ENCODE measurements at regions not wholly inside any gene's neighbourhood (a gene's known extent, or its start where the extent isn't known, plus 50 kb on each side); places are given as distances from the start of the nearest gene placed in this dataset.

- no CpG with 5 or more reads among the region's 5 CpGs for WGBS (ENCODE audit: extremely low coverage, insufficient read length, low lambda C conversion rate)
- Histone ChIP-seq H4K8ac (replicated peaks; ENCODE audit: insufficient read length, low read depth, low read length) (no peak overlapping the region), H3T11ph (ENCODE audit: low read length) (no peak overlapping the region), H4K20me1 (ENCODE audit: control insufficient read depth, insufficient read depth, insufficient read length) (no peaks in the 10 kb centered on the region), H4K5ac (ENCODE audit: insufficient read length, low read depth, low read length) (no peak overlapping the region), H3K79me2 (ENCODE audit: insufficient read depth, low read length) (no peaks in the 10 kb centered on the region), H3K18ac (ENCODE audit: insufficient read length, low read depth, low read length) (no peak overlapping the region), H3K27me3 (ENCODE audit: insufficient read depth, low read length) (no peaks in the 10 kb centered on the region), H2BK20ac (ENCODE audit: low read depth, low read length, poor library complexity, severe bottlenecking) (no peak overlapping the region), H3K79me1 (ENCODE audit: insufficient read depth, low read depth, low read length, poor library complexity, severe bottlenecking) (no peaks in the 10 kb centered on the region), H2BK15ac (ENCODE audit: low read depth, low read length) (no peak overlapping the region), H3K4me1 (ENCODE audit: insufficient read depth, low read length) (0 out of 2 replicates have a peak, but pooled peaks cover 3% of the 10 kb centered on the region), H3K9ac (ENCODE audit: extremely low read depth, insufficient read length, low read length) (no peak overlapping the region), H3K56ac (ENCODE audit: insufficient read length, low read depth, low read length) (no peak overlapping the region), H2AK5ac (ENCODE audit: insufficient read length, low read length) (no peak overlapping the region), H3K14ac (ENCODE audit: insufficient read depth, low read length) (no peak overlapping the region; the same call in 1 of the 2 replicates), H3K23me2 (ENCODE audit: insufficient read length, low read depth, low read length, poor library complexity, severe bottlenecking) (no peaks in the 10 kb centered on the region), H2BK120ac (ENCODE audit: low read depth, low read length, poor library complexity, severe bottlenecking) (no peak overlapping the region), H3K27ac (ENCODE audit: insufficient read length, low read depth, low read length) (no peak overlapping the region), H3K4me2 (ENCODE audit: insufficient read depth, insufficient read length, low read length) (no peak overlapping the region), H3K4ac (ENCODE audit: low read depth, low read length) (no peak overlapping the region), H2AFZ (ENCODE audit: low read length) (no peak overlapping the region), H4K91ac (ENCODE audit: insufficient read length, low read depth, low read length) (no peak overlapping the region), H3K23ac (ENCODE audit: insufficient read length, low read depth, low read length) (no peak overlapping the region), H2BK12ac (ENCODE audit: insufficient read length, low read depth, low read length) (no peak overlapping the region), H3K9me3 (ENCODE audit: control insufficient read depth, low read depth, low read length) (no peaks in the 10 kb centered on the region), H2BK5ac (ENCODE audit: insufficient read length, low read length) (no peak overlapping the region)
- H3K4me3 Mint-ChIP-seq = no peak overlapping the region
- no peak for DNase-seq
- H3K27me3 Mint-ChIP-seq (ENCODE audit: low read depth) = peaks cover 6% of the 10 kb centered on the region
- peaks cover 11 to 13% of the 10 kb centered on the region in 2 experiments for H3K4me1 Mint-ChIP-seq
- no peaks in the 10 kb centered on the region; a peak in 1 of 5 replicates for H3K9me3 Mint-ChIP-seq
- H3K36me3 Mint-ChIP-seq (ENCODE audit: insufficient read depth in 1 of 3, low read depth in 3 of 3) = peaks cover 0 to 3% (median 0%) of the 10 kb centered on the region in 3 experiments; a peak in 1 of 7 replicates
- no peak overlapping the region for H3K27ac Mint-ChIP-seq
- TF ChIP-seq, protein P1, sequence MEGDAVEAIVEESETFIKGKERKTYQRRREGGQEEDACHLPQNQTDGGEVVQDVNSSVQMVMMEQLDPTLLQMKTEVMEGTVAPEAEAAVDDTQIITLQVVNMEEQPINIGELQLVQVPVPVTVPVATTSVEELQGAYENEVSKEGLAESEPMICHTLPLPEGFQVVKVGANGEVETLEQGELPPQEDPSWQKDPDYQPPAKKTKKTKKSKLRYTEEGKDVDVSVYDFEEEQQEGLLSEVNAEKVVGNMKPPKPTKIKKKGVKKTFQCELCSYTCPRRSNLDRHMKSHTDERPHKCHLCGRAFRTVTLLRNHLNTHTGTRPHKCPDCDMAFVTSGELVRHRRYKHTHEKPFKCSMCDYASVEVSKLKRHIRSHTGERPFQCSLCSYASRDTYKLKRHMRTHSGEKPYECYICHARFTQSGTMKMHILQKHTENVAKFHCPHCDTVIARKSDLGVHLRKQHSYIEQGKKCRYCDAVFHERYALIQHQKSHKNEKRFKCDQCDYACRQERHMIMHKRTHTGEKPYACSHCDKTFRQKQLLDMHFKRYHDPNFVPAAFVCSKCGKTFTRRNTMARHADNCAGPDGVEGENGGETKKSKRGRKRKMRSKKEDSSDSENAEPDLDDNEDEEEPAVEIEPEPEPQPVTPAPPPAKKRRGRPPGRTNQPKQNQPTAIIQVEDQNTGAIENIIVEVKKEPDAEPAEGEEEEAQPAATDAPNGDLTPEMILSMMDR (conservative IDR thresholded peaks at IDR 0.05) = no peak
Measured at GRCh38 chr2:234374736-234375135, 122.1 kb downstream of the ARL4C start.

Data from H9 (cell line).